Activated CD4-positive, alpha-beta T cell treated with anti-CD3 and anti-CD28 coated beads, Interleukin-2, amount 10 ng/mL, durations not matched to agents 7 days and 5 days (primary cell): ENCODE measurements at regions not wholly inside any gene's neighbourhood (a gene's known extent, or its start where the extent isn't known, plus 50 kb on each side); places are given as distances from the start of the nearest gene placed in this dataset.

Experiments used
- CTCF ChIA-PET: fragments of 350-600 bp; sonication (Branson Sonifier 250); formaldehyde crosslinking; loops from one replicate; lab custom pipeline; 2021; ENCODE audit warnings: antibody characterized with exemption; lab: Charles Lee
- POLR2A ChIA-PET: fragments of 350-600 bp; sonication (Branson Sonifier 250); formaldehyde crosslinking; loops from one replicate; lab custom pipeline; 2021; ENCODE audit warnings: antibody characterized with exemption; lab: Charles Lee
- DNase-seq: peaks from one replicate; pipeline ENCODE4 v3.0.0-alpha.2; 2020
- H3K27ac Mint-ChIP-seq: one replicate; pipeline ENCODE4 v1.8.0; 2021; ENCODE audit warnings: mild to moderate bottlenecking, moderate library complexity, mixed read lengths
- H3K27me3 Mint-ChIP-seq: one replicate; pipeline ENCODE4 v1.8.0; 2021; ENCODE audit warnings: mixed read lengths
- H3K36me3 Mint-ChIP-seq: one replicate; pipeline ENCODE4 v1.8.0; 2021; ENCODE audit warnings: low read depth, mixed read lengths
- H3K4me1 Mint-ChIP-seq: one replicate; pipeline ENCODE4 v1.8.0; 2021; ENCODE audit warnings: mixed read lengths
- H3K4me3 Mint-ChIP-seq: one replicate; pipeline ENCODE4 v1.8.0; 2021; ENCODE audit warnings: mild to moderate bottlenecking, moderate library complexity, mixed read lengths
- H3K9me3 Mint-ChIP-seq: one replicate; pipeline ENCODE4 v1.8.0; 2021; ENCODE audit warnings: mixed read lengths

GRCh38 chr2:234754126-234754525 lies 197.7 kb upstream of the SH3BP4 start:
- POLR2A ChIA-PET = no interaction called here
- Mint-ChIP-seq H3K4me3 (no peak overlapping the region), H3K27ac (no peak overlapping the region), H3K4me1 (no peaks in the 10 kb centered on the region), H3K36me3 (no peaks in the 10 kb centered on the region), H3K9me3 (no peaks in the 10 kb centered on the region), H3K27me3 (peaks cover 3% of the 10 kb centered on the region)
- CTCF ChIA-PET = no interaction called here
- no peak for DNase-seq

DNA sequence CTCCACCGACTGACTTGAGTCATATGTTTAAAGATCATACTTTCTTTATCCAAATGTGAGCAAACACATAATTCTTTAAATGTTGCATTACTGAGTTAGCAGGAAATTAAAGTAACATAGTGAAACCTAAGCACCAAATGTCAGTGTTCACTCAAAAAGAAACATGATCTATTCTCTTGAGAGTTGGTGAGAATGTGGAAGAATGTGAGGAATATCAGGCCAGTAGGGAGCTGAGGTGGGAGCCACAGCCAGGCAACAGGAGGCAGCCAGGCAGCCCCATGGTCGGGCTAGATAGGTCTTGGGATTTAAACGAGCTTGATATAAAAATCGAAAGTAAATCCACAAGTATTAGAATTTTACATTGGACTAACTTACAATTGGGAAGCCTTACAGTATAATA lies 198.1 kb upstream of the SH3BP4 start:
- no peaks in the 10 kb centered on the region for H3K36me3 Mint-ChIP-seq
- peaks cover 2% of the 10 kb centered on the region for H3K27me3 Mint-ChIP-seq
- DNase-seq = no peak
- ChIA-PET CTCF (no interaction called here), POLR2A (no interaction called here)
- H3K4me3 Mint-ChIP-seq = no peak overlapping the region
- no peaks in the 10 kb centered on the region for H3K4me1 Mint-ChIP-seq
- H3K9me3 Mint-ChIP-seq = no peaks in the 10 kb centered on the region
- H3K27ac Mint-ChIP-seq = no peak overlapping the region

- Mint-ChIP-seq H3K4me3 (no peak overlapping the region), H3K36me3 (no peaks in the 10 kb centered on the region), H3K27ac (no peak overlapping the region), H3K4me1 (no peaks in the 10 kb centered on the region), H3K9me3 (no peaks in the 10 kb centered on the region), H3K27me3 (no peaks in the 10 kb centered on the region)
- ChIA-PET POLR2A (no interaction called here), CTCF (no interaction called here)
- no peak for DNase-seq
Observed at GRCh38 chr2:234752966-234753365, 198.9 kb upstream of the SH3BP4 start.

GRCh38 chr2:234751275-234751973 lies 200.4 kb upstream of the SH3BP4 start:
- no peak for DNase-seq
- no peaks in the 10 kb centered on the region for H3K27me3 Mint-ChIP-seq
- H3K4me3 Mint-ChIP-seq = no peak overlapping the region
- no peaks in the 10 kb centered on the region for H3K4me1 Mint-ChIP-seq
- no peaks in the 10 kb centered on the region for H3K9me3 Mint-ChIP-seq
- no peaks in the 10 kb centered on the region for H3K36me3 Mint-ChIP-seq
- no peak overlapping the region for H3K27ac Mint-ChIP-seq
- ChIA-PET CTCF (no interaction called here), POLR2A (interaction anchor here (0.7 kb wide), 1 partner anchor 124 kb away, joined by 3 read pairs; no protein-coding TSS in a partner anchor)

DNA sequence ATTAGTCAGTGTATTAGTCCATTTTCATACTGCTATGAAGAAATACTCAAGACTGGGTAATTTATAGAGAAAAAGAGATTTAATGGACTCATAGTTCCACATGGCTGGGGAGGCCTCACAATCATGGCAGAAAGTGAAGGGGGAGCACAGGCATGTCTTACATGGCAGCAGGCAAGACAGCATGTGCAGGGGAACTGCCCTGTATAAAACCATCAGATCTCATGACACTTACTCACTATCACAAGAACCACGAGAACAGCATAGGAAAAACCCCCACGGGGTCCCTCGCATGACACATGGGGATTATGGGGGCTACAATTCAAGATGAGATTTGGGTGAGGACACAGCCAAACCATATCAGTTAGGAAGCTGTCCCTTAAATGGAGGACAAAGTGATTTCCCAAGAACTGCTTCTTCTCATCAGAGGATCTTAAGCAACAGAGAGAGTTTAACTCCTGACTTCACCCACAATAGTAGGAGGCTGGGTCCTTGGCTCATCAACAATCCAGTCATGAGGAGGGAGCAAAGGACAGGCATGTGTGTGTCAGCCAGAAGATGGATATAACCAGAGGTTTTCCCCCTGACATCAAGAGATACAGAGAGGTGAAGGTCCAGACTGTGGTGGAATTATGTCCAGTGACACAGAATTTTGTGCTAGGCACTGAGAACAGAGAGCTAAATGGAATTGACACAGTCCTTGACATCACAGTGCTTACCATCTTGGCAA lies 203.8 kb upstream of the SH3BP4 start:
- H3K27me3 Mint-ChIP-seq = peaks cover 5% of the 10 kb centered on the region
- POLR2A ChIA-PET = no interaction called here
- no peak for DNase-seq
- H3K9me3 Mint-ChIP-seq = no peaks in the 10 kb centered on the region
- no peaks in the 10 kb centered on the region for H3K4me1 Mint-ChIP-seq
- H3K4me3 Mint-ChIP-seq = no peak overlapping the region
- H3K27ac Mint-ChIP-seq = no peak overlapping the region
- no peaks in the 10 kb centered on the region for H3K36me3 Mint-ChIP-seq
- CTCF ChIA-PET = no interaction called here

DNA sequence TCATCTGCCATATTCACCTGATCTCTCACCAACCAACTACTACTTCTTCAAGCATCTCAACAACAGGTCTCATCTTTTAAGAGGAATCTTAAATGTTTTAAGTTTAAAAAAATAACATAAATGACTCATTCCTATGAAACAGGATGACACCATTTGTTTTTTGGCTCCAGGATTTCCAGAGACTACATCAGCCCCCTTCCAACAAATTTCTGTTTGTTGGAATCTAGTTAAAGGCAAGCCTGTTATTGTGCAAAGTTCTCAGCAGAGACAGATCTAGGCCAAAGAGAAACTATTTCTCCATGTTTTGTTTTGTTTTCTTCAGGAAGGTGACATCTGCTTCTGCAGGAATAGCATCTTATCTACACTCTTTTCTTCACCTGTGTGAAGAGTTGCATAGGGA lies 204.8 kb upstream of the SH3BP4 start:
- peaks cover 6% of the 10 kb centered on the region for H3K27me3 Mint-ChIP-seq
- H3K9me3 Mint-ChIP-seq = no peaks in the 10 kb centered on the region
- no peak overlapping the region for H3K27ac Mint-ChIP-seq
- CTCF ChIA-PET = interaction anchor here (0.6 kb wide), 1 partner anchor 15 kb away, joined by 3 read pairs; no protein-coding TSS in a partner anchor
- H3K36me3 Mint-ChIP-seq = no peaks in the 10 kb centered on the region
- H3K4me1 Mint-ChIP-seq = no peaks in the 10 kb centered on the region
- no peak for DNase-seq
- H3K4me3 Mint-ChIP-seq = no peak overlapping the region
- POLR2A ChIA-PET = no interaction called here

DNA sequence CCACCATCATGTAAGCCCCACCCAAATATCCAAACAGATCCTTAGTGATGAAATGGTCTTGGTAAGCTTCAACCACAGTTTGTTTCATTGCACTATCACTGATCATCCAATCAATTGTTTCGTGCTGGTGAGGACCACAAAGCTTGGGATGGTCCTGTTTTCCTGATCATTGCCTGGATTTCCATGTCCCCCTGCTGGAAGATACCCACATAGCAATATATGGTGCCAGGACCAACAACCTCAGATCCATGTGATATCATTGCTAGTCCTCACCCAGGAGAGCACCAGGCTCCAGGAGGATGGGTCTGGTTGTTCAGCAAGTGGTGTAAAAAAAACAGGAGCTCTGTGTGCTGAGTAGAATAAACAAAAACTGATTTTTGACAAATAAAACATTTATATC lies 206.5 kb upstream of the SH3BP4 start:
- no peak for DNase-seq
- Mint-ChIP-seq H3K4me3 (no peak overlapping the region), H3K9me3 (no peaks in the 10 kb centered on the region), H3K27me3 (peaks cover 10% of the 10 kb centered on the region), H3K4me1 (no peaks in the 10 kb centered on the region), H3K27ac (no peak overlapping the region), H3K36me3 (no peaks in the 10 kb centered on the region)
- ChIA-PET CTCF (no interaction called here), POLR2A (no interaction called here)

GRCh38 chr2:234741976-234742375 lies 209.8 kb upstream of the SH3BP4 start:
- no peak overlapping the region for H3K27ac Mint-ChIP-seq
- H3K9me3 Mint-ChIP-seq = no peaks in the 10 kb centered on the region
- no peak for DNase-seq
- H3K4me3 Mint-ChIP-seq = no peak overlapping the region
- ChIA-PET CTCF (no interaction called here), POLR2A (no interaction called here)
- H3K4me1 Mint-ChIP-seq = no peaks in the 10 kb centered on the region
- H3K36me3 Mint-ChIP-seq = no peaks in the 10 kb centered on the region
- peaks cover 10% of the 10 kb centered on the region for H3K27me3 Mint-ChIP-seq

DNA sequence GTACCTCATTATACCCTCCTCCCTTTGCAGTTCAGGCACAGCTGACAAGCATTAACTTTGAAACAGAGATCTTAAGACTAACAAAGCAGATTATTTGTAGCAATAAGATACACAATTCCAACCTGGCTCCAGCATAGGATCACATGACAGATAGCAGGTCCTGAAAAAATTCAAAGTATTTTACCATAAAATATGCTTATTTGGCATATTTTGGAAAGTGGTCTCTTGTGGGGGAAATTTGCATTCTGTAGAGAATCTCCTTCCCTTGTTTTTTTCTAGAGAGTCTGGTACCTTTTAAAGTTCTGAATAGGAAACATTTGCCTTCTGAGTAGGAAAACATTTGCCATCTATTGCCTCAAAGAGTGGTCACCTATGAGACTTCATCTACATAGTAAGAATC lies 212.8 kb upstream of the SH3BP4 start:
- no peak overlapping the region for H3K4me3 Mint-ChIP-seq
- no peaks in the 10 kb centered on the region for H3K36me3 Mint-ChIP-seq
- peaks cover 3% of the 10 kb centered on the region for H3K9me3 Mint-ChIP-seq
- CTCF ChIA-PET = interaction anchor here (1.0 kb wide), 1 partner anchor 43 kb away, joined by 3 read pairs; no protein-coding TSS in a partner anchor
- H3K4me1 Mint-ChIP-seq = no peaks in the 10 kb centered on the region
- DNase-seq = no peak
- POLR2A ChIA-PET = no interaction called here
- peaks cover 9% of the 10 kb centered on the region for H3K27me3 Mint-ChIP-seq
- H3K27ac Mint-ChIP-seq = no peak overlapping the region

DNA sequence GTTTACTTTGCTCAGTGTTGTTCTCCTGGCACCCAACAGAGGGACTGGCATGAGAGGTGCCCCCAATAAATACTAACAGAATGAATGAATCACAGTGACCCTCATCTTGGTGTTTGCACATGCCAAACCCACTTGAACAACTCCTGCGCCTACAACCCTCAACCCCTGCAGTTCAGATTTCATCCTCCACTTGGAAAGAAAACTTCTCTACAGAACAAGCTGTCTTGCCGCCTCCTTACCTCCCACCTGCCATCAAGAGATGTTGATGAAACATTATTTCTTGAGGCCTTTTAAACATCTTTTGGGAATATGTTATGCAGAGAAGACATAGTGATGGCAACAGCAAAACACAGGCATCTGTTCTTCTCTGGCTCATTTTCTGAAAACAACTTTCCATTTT lies 216.0 kb upstream of the SH3BP4 start:
- Mint-ChIP-seq H3K27ac (no peak overlapping the region), H3K36me3 (no peaks in the 10 kb centered on the region), H3K27me3 (no peaks in the 10 kb centered on the region), H3K9me3 (peaks cover 3% of the 10 kb centered on the region), H3K4me3 (no peak overlapping the region), H3K4me1 (no peaks in the 10 kb centered on the region)
- CTCF ChIA-PET = no interaction called here
- no peak for DNase-seq
- POLR2A ChIA-PET = no interaction called here

DNA sequence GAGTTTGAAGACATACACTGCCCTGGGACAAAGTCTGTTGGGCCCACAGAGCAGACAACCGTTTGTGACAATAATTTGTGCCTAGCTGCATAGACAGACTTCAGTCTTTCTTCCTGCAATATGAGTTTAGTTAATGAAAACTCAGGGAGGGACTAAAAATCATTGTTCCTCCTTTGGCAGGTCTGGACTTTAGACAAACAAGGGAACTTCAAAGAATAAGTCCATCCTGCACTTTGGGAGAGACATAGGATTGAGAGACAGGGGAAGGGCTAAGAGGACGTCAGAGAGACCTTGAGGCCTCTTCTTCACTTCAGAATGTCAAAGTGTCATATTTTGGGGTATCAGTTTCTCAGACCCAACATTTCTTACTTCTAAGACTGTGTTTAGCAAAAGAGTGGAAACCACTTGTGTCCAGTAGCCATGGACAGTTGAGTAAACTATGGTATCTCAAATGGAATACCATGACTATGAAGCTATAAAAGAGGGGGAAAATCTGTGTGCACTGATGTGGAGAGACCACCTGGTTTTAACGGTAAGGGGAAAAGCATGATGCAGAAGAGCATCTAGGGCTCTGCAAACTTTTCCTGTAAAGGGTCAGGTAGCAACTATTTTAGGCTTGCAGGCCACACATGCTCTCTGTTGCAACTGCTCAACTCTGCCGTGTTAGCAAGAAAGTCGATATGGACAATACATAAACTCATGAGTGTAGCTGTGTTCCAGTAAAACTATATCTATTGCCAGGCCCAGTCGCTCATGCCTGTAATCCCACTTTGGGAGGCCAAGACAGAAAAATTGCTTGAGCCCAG lies 217.8 kb upstream of the SH3BP4 start:
- no peaks in the 10 kb centered on the region for H3K4me1 Mint-ChIP-seq
- no peaks in the 10 kb centered on the region for H3K36me3 Mint-ChIP-seq
- H3K27me3 Mint-ChIP-seq = no peaks in the 10 kb centered on the region
- H3K27ac Mint-ChIP-seq = no peak overlapping the region
- ChIA-PET POLR2A (no interaction called here), CTCF (no interaction called here)
- DNase-seq = no peak
- no peak overlapping the region for H3K4me3 Mint-ChIP-seq
- H3K9me3 Mint-ChIP-seq = peaks cover 3% of the 10 kb centered on the region

DNA sequence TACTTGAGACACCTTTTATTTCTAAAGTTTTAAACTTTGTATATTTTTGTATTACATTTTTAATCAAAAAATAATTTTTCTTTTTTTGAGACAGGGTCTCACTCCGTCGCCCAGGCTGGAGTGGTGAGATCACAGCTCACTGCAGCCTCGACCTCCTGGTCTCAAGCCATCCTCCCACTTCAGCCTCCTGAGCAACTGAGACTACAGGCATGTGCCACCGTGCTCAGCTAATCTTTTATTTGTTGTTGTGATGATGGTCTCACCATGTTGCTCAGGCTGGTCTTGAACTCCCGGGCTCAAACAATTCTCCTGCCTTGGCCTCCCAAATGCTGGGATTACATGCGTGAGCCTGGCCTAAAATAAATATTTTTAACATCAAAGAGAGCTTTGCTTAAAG lies 218.7 kb upstream of the SH3BP4 start:
- H3K27me3 Mint-ChIP-seq = no peaks in the 10 kb centered on the region

More for the DNA sequence above, 218.7 kb upstream of the SH3BP4 start:
- H3K4me1 Mint-ChIP-seq = no peaks in the 10 kb centered on the region
- H3K4me3 Mint-ChIP-seq = no peak overlapping the region
- no peaks in the 10 kb centered on the region for H3K36me3 Mint-ChIP-seq
- H3K27ac Mint-ChIP-seq = no peak overlapping the region
- POLR2A ChIA-PET = no interaction called here
- no peak for DNase-seq
- CTCF ChIA-PET = no interaction called here
- peaks cover 3% of the 10 kb centered on the region for H3K9me3 Mint-ChIP-seq
